GM19438 (cell line): ENCODE measurements at regions not wholly inside any gene's neighbourhood (a gene's known extent, or its start where the extent isn't known, plus 50 kb on each side); places are given as distances from the start of the nearest gene placed in this dataset.
"Not testable (repeated sequence)": the region's sequence is repeated elsewhere in the genome, so short reads cannot be mapped to it uniquely, and the experiment has no call there.

Experiments used
- ATAC-seq: cut with Tn5 transposase; IDR thresholded peaks from one replicate; pipeline ENCODE4 v1.9.1; 2021; ENCODE audit warnings: low read depth; ENCODE audit not compliant: unreplicated experiment

DNA sequence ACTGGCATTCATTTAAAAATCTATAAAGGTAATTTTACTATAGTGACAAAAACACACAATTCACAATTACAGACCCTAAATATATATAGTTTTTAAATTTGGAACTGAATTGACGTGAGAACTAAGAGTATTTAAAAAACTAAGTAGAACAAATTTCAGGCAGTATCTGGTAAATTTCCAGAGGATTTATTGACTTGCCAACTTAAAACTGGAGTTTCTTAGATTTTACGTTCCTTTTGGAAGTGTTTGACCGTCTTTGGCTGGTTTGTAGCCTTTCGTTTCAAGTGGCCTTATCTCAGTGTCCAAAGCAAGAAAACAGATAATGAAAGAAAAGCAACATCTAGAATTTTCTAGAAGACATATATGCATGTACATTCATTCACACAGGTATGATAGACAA lies 234.4 kb upstream of the VLDLR start:
- ATAC-seq: no peak

DNA sequence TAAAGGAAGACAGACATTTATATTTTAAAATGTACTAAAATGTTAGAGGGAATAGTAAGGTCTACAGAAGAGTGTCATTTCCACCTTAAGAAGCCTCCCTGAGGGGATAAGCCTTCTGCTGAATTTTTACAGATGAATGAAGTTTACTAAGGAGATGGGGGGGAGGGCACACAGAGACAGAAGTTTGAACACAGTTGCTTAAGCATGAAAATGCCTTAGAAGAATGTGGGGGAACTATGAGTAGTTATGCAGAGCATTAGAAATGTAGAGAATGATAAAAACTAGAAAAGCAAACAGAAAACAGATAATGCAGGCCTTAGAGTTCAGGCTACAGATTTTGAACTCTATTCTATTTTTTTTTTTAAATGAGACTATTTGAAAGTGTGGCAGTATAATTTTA lies 232.2 kb upstream of the VLDLR start:
- no peak for ATAC-seq

GRCh38 chr9:2390028-2390427 lies 231.6 kb upstream of the VLDLR start:
- no peak for ATAC-seq

- ATAC-seq: not testable (repeated sequence)
Measured at GRCh38 chr9:2391509-2392132, 230.0 kb upstream of the VLDLR start.

DNA sequence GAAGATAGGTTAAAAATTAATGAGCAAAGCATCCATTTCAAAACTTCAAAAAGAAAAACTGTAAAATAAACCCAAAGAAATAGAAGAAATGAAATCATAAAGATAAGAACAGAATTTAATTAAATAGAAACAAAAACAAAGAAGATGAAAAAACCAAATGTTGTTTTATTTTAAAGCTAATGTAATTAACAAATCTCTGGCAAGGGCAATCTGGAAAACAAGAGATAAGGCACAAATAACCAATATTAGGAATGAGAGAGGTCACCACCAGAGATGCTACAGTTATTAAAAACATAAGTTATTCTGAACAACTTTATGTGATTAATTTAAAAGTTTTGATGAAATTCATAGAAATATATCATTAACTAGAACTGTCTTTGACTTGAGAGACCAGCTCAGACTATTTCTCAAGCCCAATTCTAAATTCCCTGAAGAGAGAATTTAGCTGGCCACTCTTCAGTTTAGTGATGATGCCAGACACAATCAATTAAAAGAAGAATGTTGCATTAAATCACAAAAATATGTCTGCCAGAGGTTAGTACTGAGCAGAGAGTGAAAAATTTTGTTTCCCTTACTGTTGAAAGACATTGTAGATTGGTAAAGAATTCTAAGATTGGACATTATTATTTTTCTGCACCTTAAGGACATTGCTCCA lies 227.4 kb upstream of the VLDLR start:
- not testable (repeated sequence) for ATAC-seq

GRCh38 chr9:2395814-2396612 lies 225.6 kb upstream of the VLDLR start:
- ATAC-seq: no peak

GRCh38 chr9:2396622-2397285 lies 224.8 kb upstream of the VLDLR start:
- ATAC-seq: no peak

GRCh38 chr9:2397875-2398274 lies 223.7 kb upstream of the VLDLR start:
- ATAC-seq: not testable (repeated sequence)

GRCh38 chr9:2401746-2402145 lies 219.8 kb upstream of the VLDLR start:
- not testable (repeated sequence) for ATAC-seq

GRCh38 chr9:2403701-2404100 lies 217.9 kb upstream of the VLDLR start:
- no peak for ATAC-seq

DNA sequence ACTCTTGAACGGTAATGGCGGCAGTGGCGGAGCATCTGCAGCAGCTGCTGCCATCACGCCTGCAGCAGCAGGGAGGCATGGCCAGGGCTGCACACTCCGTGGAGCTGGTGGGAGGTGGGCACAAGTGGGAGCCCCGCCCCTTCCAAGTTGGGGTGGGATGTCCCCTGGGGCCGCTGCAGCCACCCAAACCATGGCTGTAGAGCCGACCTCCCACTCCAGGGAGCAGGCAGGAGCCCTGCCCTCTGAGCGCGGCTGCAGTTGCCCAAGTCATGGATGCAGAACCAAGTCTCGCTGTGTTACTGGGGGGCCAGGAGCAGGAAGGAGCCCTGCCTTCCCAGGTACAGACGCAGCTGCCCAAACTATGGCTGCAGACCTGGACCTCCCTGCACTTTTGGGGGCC lies 215.3 kb upstream of the VLDLR start:
- no peak for ATAC-seq

DNA sequence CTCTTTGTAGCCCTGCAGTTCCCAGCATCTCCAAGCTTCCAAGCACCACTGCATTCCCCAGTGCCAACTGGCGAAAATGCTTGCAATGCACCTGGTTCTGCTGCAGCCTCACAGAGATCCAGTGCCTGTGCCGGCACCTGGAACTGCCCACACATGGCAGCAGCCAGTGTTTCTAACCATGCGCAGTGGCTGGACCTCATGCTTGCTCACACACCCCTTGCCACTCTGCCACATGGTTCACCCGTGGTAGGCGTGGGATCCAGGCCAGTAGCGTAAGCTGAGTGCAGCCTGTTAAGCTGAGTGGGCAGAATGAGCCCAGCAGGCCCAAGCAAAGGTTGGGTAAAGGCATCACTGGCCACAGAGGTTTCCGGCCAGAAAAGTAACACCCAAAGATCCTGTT lies 214.1 kb upstream of the VLDLR start:
- ATAC-seq: no peak

- no peak for ATAC-seq
Measured at GRCh38 chr9:2411459-2412215, 209.9 kb upstream of the VLDLR start.

- ATAC-seq: no peak
Measured at GRCh38 chr9:2413160-2413805, 208.3 kb upstream of the VLDLR start.

GRCh38 chr9:2414465-2414864 lies 207.1 kb upstream of the VLDLR start:
- no peak for ATAC-seq

GRCh38 chr9:2415326-2415725 lies 206.3 kb upstream of the VLDLR start:
- ATAC-seq: no peak

DNA sequence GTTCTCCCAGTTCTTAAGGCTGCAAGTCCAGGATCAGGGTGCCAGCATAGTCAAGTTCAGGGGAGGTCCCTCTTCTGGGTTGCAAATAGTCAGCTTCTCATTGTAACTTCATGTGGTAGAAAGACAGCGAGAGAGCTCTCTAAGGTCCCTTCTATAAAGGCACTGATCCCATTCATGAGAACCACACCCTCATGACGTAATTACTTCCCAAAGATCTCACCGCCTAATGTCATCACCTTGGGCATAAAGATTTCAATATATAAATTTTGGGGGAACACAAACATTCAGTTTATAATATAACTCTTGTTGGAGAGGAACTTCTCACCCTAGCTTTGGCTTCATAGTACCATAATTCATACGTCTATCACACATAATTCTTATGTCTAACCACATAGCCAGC lies 203.9 kb upstream of the VLDLR start:
- no peak for ATAC-seq

- no peak for ATAC-seq
Measured at GRCh38 chr9:2418619-2419018, 203.0 kb upstream of the VLDLR start.

- ATAC-seq: no peak
Measured at GRCh38 chr9:2419347-2419746, 202.2 kb upstream of the VLDLR start.

DNA sequence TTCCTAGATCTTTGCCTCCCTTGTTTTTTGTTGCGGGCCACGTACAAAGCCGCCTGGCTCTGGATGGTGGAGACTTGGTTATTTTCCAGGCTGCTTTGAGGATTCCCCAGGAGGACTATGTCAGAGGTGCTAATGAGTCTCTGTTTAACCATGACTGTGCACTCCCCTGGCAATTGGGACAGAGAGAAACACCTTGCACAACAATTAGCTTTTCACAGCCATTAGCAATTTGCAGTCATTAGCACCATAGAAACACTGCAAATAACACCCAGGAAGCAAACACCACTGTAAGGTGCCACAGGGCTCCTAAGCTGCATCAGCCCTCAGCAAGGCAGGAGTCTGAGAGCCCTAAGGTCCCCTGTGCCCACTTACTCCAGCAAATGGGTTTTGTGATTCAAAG lies 201.0 kb upstream of the VLDLR start:
- ATAC-seq: no peak
